ENCODE measurements at regions not wholly inside any gene's neighbourhood (a gene's known extent, or its start where the extent isn't known, plus 50 kb on each side); places are given as distances from the start of the nearest gene placed in this dataset.

GRCh38 chr13:28560612-28561011 lies 65.7 kb upstream of the FLT1 start:
- H3K27ac Mint-ChIP-seq: no peak overlapping the region
- H3K4me1 Mint-ChIP-seq (ENCODE audit: low read depth): no peaks in the 10 kb centered on the region
- H3K9me3 Mint-ChIP-seq: no peaks in the 10 kb centered on the region
- no peak overlapping the region for H3K4me3 Mint-ChIP-seq
- no peaks in the 10 kb centered on the region for H3K27me3 Mint-ChIP-seq
- H3K36me3 Mint-ChIP-seq (ENCODE audit: low read depth): no peaks in the 10 kb centered on the region

GRCh38 chr13:28559636-28560259 lies 64.8 kb upstream of the FLT1 start:
- H3K27me3 Mint-ChIP-seq: peaks cover 3% of the 10 kb centered on the region
- no peak overlapping the region for H3K27ac Mint-ChIP-seq
- H3K36me3 Mint-ChIP-seq (ENCODE audit: low read depth): no peaks in the 10 kb centered on the region
- no peaks in the 10 kb centered on the region for H3K4me1 Mint-ChIP-seq (ENCODE audit: low read depth)
- no peak overlapping the region for H3K4me3 Mint-ChIP-seq
- H3K9me3 Mint-ChIP-seq: no peaks in the 10 kb centered on the region

GRCh38 chr13:28558567-28558966 lies 63.6 kb upstream of the FLT1 start:
- Mint-ChIP-seq H3K4me1 (ENCODE audit: low read depth) (no peaks in the 10 kb centered on the region), H3K9me3 (no peaks in the 10 kb centered on the region), H3K36me3 (ENCODE audit: low read depth) (no peaks in the 10 kb centered on the region), H3K27me3 (peaks cover 3% of the 10 kb centered on the region), H3K4me3 (no peak overlapping the region), H3K27ac (no peak overlapping the region)

DNA sequence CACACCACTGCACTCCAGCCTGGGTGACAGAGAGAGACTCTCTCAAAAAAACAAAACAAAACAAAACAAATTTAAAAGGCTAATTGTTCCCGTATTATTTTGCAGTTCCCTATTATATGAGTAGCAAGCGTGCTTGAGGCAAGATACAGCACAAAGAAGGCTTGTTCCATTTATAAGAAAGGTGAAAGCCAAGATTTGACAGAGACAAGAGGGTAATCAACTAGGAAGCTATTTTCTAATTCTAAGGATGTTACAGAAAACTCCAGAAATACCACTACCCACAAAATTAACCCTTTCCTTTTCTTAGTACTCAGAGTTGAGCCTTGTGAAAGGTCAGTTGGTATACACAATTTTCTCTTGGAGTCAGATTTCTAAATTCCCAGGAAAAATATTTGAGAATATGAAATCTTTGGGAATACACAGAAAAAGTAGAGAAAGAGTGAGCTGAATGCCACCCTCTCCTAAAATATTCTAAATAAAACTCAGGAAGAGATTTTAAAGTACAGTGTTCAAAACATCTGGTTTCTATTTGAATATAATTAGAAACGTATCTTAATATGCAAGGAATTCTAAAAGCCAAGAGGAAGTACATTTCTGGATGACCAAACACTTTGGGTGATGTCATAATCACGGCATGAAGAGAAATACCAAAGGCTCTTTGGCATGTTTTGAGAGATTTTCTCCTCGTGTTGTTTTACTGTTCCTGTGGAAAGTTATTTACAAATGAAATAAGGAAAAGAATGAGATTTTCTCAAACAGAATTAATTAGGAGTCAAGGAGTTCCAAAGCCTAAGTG lies 63.0 kb upstream of the FLT1 start:
- Mint-ChIP-seq H3K9me3 (no peaks in the 10 kb centered on the region), H3K4me1 (ENCODE audit: low read depth) (no peaks in the 10 kb centered on the region), H3K27ac (no peak overlapping the region), H3K4me3 (no peak overlapping the region), H3K27me3 (peaks cover 3% of the 10 kb centered on the region), H3K36me3 (ENCODE audit: low read depth) (no peaks in the 10 kb centered on the region)

- H3K27me3 Mint-ChIP-seq: peaks cover 10% of the 10 kb centered on the region
- H3K27ac Mint-ChIP-seq: no peak overlapping the region
- H3K4me3 Mint-ChIP-seq: no peak overlapping the region
- H3K9me3 Mint-ChIP-seq: no peaks in the 10 kb centered on the region
- no peaks in the 10 kb centered on the region for H3K4me1 Mint-ChIP-seq (ENCODE audit: low read depth)
- no peaks in the 10 kb centered on the region for H3K36me3 Mint-ChIP-seq (ENCODE audit: low read depth)
Observed at GRCh38 chr13:28555096-28555495, 60.2 kb upstream of the FLT1 start.

- H3K4me1 Mint-ChIP-seq (ENCODE audit: low read depth): no peaks in the 10 kb centered on the region
- no peaks in the 10 kb centered on the region for H3K9me3 Mint-ChIP-seq
- H3K27ac Mint-ChIP-seq: no peak overlapping the region
- peaks cover 18% of the 10 kb centered on the region for H3K27me3 Mint-ChIP-seq
- no peak overlapping the region for H3K4me3 Mint-ChIP-seq
- H3K36me3 Mint-ChIP-seq (ENCODE audit: low read depth): no peaks in the 10 kb centered on the region
Observed at GRCh38 chr13:28553971-28554370, 59.0 kb upstream of the FLT1 start.

DNA sequence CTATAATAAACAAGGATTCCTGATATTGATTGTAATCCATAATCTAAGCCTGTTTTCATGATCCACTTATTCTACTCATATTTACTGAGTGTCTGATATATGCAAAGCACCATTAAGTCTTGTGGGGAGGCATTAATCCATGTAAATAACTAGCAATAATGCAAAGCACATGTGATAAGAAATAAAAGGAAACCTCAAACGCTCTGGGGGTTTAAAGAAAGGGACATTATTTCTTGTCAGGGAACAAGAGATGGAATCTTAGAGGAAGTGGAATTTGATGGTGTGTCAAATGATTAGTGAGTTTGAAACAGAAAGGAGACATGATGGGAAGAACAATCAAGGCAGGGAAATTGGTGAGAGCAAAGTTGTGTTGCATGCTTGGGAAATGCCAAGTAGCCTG lies 57.4 kb upstream of the FLT1 start:
- Mint-ChIP-seq H3K9me3 (no peaks in the 10 kb centered on the region), H3K27me3 (peaks cover 24% of the 10 kb centered on the region), H3K4me1 (ENCODE audit: low read depth) (no peaks in the 10 kb centered on the region), H3K4me3 (no peak overlapping the region), H3K36me3 (ENCODE audit: low read depth) (no peaks in the 10 kb centered on the region), H3K27ac (no peak overlapping the region)

GRCh38 chr13:28551498-28551895 lies 56.6 kb upstream of the FLT1 start:
- no peaks in the 10 kb centered on the region for H3K36me3 Mint-ChIP-seq (ENCODE audit: low read depth)
- H3K27me3 Mint-ChIP-seq: peaks cover 24% of the 10 kb centered on the region
- no peaks in the 10 kb centered on the region for H3K9me3 Mint-ChIP-seq
- H3K27ac Mint-ChIP-seq: no peak overlapping the region
- H3K4me3 Mint-ChIP-seq: no peak overlapping the region
- H3K4me1 Mint-ChIP-seq (ENCODE audit: low read depth): no peaks in the 10 kb centered on the region

DNA sequence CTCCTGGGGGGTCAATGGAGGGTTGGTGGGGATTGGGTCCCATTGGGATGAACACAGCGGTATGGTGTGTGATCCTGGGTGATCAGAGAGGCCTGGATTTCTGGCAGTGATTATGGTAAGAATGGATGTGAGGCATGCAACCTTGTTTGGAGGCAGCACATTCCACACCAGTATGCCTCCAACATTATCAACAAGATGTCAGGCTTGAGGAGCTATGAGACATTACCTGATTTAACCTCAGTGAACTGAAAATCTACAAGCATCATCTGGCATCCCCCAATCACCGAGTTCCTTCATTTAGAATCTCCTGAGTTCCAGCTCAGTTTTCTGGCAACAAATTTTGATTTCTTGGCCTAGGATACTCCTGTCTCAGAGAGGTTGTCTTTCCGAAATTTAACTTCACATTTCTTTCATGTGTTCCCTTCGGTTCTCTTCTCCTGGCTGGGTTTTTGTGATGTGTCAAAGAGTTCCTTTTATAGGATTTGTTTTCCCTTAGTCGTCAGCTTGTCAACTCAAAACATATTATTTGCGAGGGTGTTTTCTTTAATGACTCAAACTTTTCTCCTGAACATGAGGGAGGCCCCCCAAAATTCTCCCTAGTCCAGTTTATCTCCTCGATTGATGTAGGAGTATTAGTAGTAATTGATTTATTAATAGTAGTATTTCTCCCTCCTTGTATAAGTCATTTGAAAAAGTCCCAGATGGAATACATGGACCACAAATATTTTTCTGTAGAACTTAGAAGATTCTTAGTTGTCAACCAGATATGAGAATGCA lies 56.0 kb upstream of the FLT1 start:
- H3K36me3 Mint-ChIP-seq (ENCODE audit: low read depth): no peaks in the 10 kb centered on the region
- H3K27me3 Mint-ChIP-seq: peaks cover 24% of the 10 kb centered on the region
- no peak overlapping the region for H3K27ac Mint-ChIP-seq
- H3K4me3 Mint-ChIP-seq: no peak overlapping the region
- no peaks in the 10 kb centered on the region for H3K4me1 Mint-ChIP-seq (ENCODE audit: low read depth)
- H3K9me3 Mint-ChIP-seq: no peaks in the 10 kb centered on the region

GRCh38 chr13:28550091-28550490 lies 55.2 kb upstream of the FLT1 start:
- Mint-ChIP-seq H3K4me1 (ENCODE audit: low read depth) (no peaks in the 10 kb centered on the region), H3K27me3 (peaks cover 23% of the 10 kb centered on the region), H3K36me3 (ENCODE audit: low read depth) (no peaks in the 10 kb centered on the region), H3K9me3 (no peaks in the 10 kb centered on the region), H3K27ac (no peak overlapping the region), H3K4me3 (no peak overlapping the region)

GRCh38 chr13:28548872-28549271 lies 53.9 kb upstream of the FLT1 start:
- Mint-ChIP-seq H3K36me3 (ENCODE audit: low read depth) (no peaks in the 10 kb centered on the region), H3K27me3 (peaks cover 29% of the 10 kb centered on the region), H3K27ac (no peak overlapping the region), H3K4me3 (no peak overlapping the region), H3K9me3 (peaks cover 10% of the 10 kb centered on the region), H3K4me1 (ENCODE audit: low read depth) (no peaks in the 10 kb centered on the region)

GRCh38 chr13:28548468-28548867 lies 53.5 kb upstream of the FLT1 start:
- H3K4me3 Mint-ChIP-seq: no peak overlapping the region
- H3K9me3 Mint-ChIP-seq: peaks cover 10% of the 10 kb centered on the region
- no peaks in the 10 kb centered on the region for H3K4me1 Mint-ChIP-seq (ENCODE audit: low read depth)
- H3K36me3 Mint-ChIP-seq (ENCODE audit: low read depth): no peaks in the 10 kb centered on the region
- peaks cover 31% of the 10 kb centered on the region for H3K27me3 Mint-ChIP-seq
- no peak overlapping the region for H3K27ac Mint-ChIP-seq

- no peak overlapping the region for H3K4me3 Mint-ChIP-seq
Observed at GRCh38 chr13:28545583-28546333, 50.8 kb upstream of the FLT1 start.

More at GRCh38 chr13:28545583-28546333, 50.8 kb upstream of the FLT1 start:
- peaks cover 16% of the 10 kb centered on the region for H3K9me3 Mint-ChIP-seq
- peaks cover 11% of the 10 kb centered on the region for H3K4me1 Mint-ChIP-seq (ENCODE audit: low read depth)
- peaks cover 26% of the 10 kb centered on the region for H3K27me3 Mint-ChIP-seq
- H3K27ac Mint-ChIP-seq: no peak overlapping the region
- no peaks in the 10 kb centered on the region for H3K36me3 Mint-ChIP-seq (ENCODE audit: low read depth)
